Transverse colon (tissue), 4 donors: ENCODE measurements at regions not wholly inside any gene's neighbourhood (a gene's known extent, or its start where the extent isn't known, plus 50 kb on each side); places are given as distances from the start of the nearest gene placed in this dataset.

Source experiments
- DNase-seq: peaks from one replicate; pipeline ENCODE4 v3.0.0-alpha.2; 2019
- H3K27ac ChIP-seq, 4 donors: fragments of 200-600 bp; sonication (generic); 2 replicates each; pipeline ENCODE4 v1.5.1; 2016 to 2018; ENCODE audit warnings: inconsistent platforms in 4 of 4
- H3K27me3 ChIP-seq: fragments of 200-600 bp; sonication (generic); 2 replicates; pipeline ENCODE4 v1.5.1; 2017; ENCODE audit warnings: inconsistent platforms
- H3K36me3 ChIP-seq, 4 donors: fragments of 200-600 bp; sonication (generic); 2 replicates each; pipeline ENCODE4 v1.5.1; 2017 to 2019; ENCODE audit warnings: inconsistent platforms in 4 of 4
- H3K4me1 ChIP-seq, 4 donors: fragments of 200-600 bp; sonication (generic); 2 replicates each; pipeline ENCODE4 v1.5.1; 2017 to 2020; ENCODE audit warnings: inconsistent platforms in 4 of 4
- H3K4me3 ChIP-seq, 4 donors: fragments of 200-600 bp; sonication (generic); 1 replicate in 1 of 4; 2 replicates in 3 of 4; pipeline versions ENCODE4 v1.5.1 to v1.6.1; 2017 to 2019; ENCODE audit warnings: inconsistent platforms in 4 of 4
- H3K9me3 ChIP-seq, 2 donors: fragments of 200-600 bp; sonication (generic); 2 replicates each; pipeline ENCODE4 v1.5.1; 2017 to 2019; ENCODE audit warnings: inconsistent platforms in 2 of 2
- CTCF ChIP-seq, 5 experiments: fragments of 200-600 bp in 3 of 5; fragments of 450-650 bp in 2 of 5; sonication (generic) in 3 of 5; IDR thresholded peaks; 1 replicate in 2 of 5; 2 replicates in 3 of 5; pipeline ENCODE4 v1.5.1; 2016 to 2017; ENCODE audit warnings: antibody characterized with exemption in 5 of 5, inconsistent platforms in 3 of 5, mild to moderate bottlenecking in 2 of 5, moderate library complexity in 1 of 5
- EP300 ChIP-seq: sonication (generic); formaldehyde crosslinking; IDR thresholded peaks from one replicate; pipeline ENCODE4 v1.6.1; 2017; ENCODE audit warnings: antibody characterized with exemption, low read depth
- POLR2A ChIP-seq: fragments of 450-650 bp; IDR thresholded peaks from one replicate; pipeline ENCODE4 v1.6.1; 2016; ENCODE audit warnings: antibody characterized with exemption, mild to moderate bottlenecking, moderate library complexity
- POLR2AphosphoS5 ChIP-seq, 3 donors: sonication (generic); formaldehyde crosslinking; IDR thresholded peaks; one replicate each; pipeline ENCODE4 v1.6.1; 2016; ENCODE audit warnings: antibody characterized with exemption in 3 of 3
- WGBS, 2 donors: methylation state at CpG; one replicate each; pipeline ENCODE4 v1.1.5; 2018; ENCODE audit warnings: low coverage in 1 of 2; 5-methylcytosine and 5-hydroxymethylcytosine counted together
- in situ Hi-C, 4 donors: fragments of 200-750 bp; cut with MboI; loops; one replicate each; pipeline versions ENCODE4 v1.15.0 to v1.15.1; 2017; ENCODE audit warnings: low sequenced_read_pairs in 3 of 4, low pct_ligation_motif_present in 1 of 4, low pct_unique_long_range_greater_than_20kb in 1 of 4
- intact Hi-C: fragments of 100-400 bp; cut with DNase I; formaldehyde crosslinking; loops from one replicate; pipeline ENCODE4 v1.15.1; 2023; ENCODE audit warnings: low total_unique reads

- Histone ChIP-seq H3K4me1 (peaks cover 0 to 5% (median 2%) of the 10 kb centered on the region in 4 donors), H3K36me3 (no peaks in the 10 kb centered on the region), H3K4me3 (no peak overlapping the region), H3K27me3 (no peaks in the 10 kb centered on the region), H3K27ac (no peak overlapping the region), H3K9me3 (no peaks in the 10 kb centered on the region)
- intact Hi-C loops: no loop called here
- 93 to 96% methylated on average over 5 of the region's 5 CpGs for WGBS, 2 donors
- no peak for TF ChIP-seq POLR2AphosphoS5 (IDR thresholded peaks at IDR 0.05)
- no peak for TF ChIP-seq EP300
- TF ChIP-seq CTCF (IDR thresholded peaks at IDR 0.05): no peak
- TF ChIP-seq POLR2A: no peak
- in situ Hi-C loops: no loop called here
- no peak for DNase-seq
Observed at GRCh38 chr21:35372201-35372600, 323.1 kb upstream of the RUNX1 start.

GRCh38 chr21:35370671-35371070 is 321.6 kb upstream of the RUNX1 start:
- Histone ChIP-seq H3K27me3 (no peaks in the 10 kb centered on the region), H3K36me3 (no peaks in the 10 kb centered on the region), H3K9me3 (no peaks in the 10 kb centered on the region), H3K4me3 (no peak overlapping the region), H3K27ac (no peak overlapping the region), H3K4me1 (peaks cover 0 to 5% (median 2%) of the 10 kb centered on the region in 4 donors)
- WGBS, 2 donors: 84 to 85% methylated on average over 4 of the region's 4 CpGs
- TF ChIP-seq EP300: no peak
- TF ChIP-seq CTCF (IDR thresholded peaks at IDR 0.05): no peak
- no peak for TF ChIP-seq POLR2A
- in situ Hi-C loops: no loop called here
- intact Hi-C loops: no loop called here
- no peak for DNase-seq

- Histone ChIP-seq H3K4me1 (peaks cover 0 to 5% (median 2%) of the 10 kb centered on the region in 4 donors), H3K4me3 (no peak overlapping the region), H3K9me3 (no peaks in the 10 kb centered on the region), H3K36me3 (no peaks in the 10 kb centered on the region), H3K27me3 (no peaks in the 10 kb centered on the region), H3K27ac (no peak overlapping the region)
- in situ Hi-C loops: no loop called here
- no peak for TF ChIP-seq POLR2A
- TF ChIP-seq POLR2AphosphoS5 (IDR thresholded peaks at IDR 0.05): no peak
- no peak for TF ChIP-seq CTCF (IDR thresholded peaks at IDR 0.05)
- TF ChIP-seq EP300: no peak
- WGBS, 2 donors: 83 to 90% methylated on average over 3 of the region's 3 CpGs
- no peak for DNase-seq
- intact Hi-C loops: no loop called here
Observed at GRCh38 chr21:35370071-35370470, 321.0 kb upstream of the RUNX1 start.

GRCh38 chr21:35368326-35368725 is 319.2 kb upstream of the RUNX1 start:
- no peak for TF ChIP-seq POLR2AphosphoS5 (IDR thresholded peaks at IDR 0.05)
- no peak for TF ChIP-seq EP300
- TF ChIP-seq CTCF (IDR thresholded peaks at IDR 0.05): no peak
- no peak for TF ChIP-seq POLR2A
- Histone ChIP-seq H3K9me3 (no peaks in the 10 kb centered on the region), H3K27me3 (no peaks in the 10 kb centered on the region), H3K4me1 (peaks cover 0 to 5% (median 2%) of the 10 kb centered on the region in 4 donors), H3K4me3 (no peak overlapping the region), H3K36me3 (no peaks in the 10 kb centered on the region), H3K27ac (no peak overlapping the region)
- intact Hi-C loops (no loop called here), in situ Hi-C loops (no loop called here)
- no peak for DNase-seq
- 81 to 90% methylated on average over 2 to 3 of the region's 3 CpGs for WGBS, 2 donors
